ENCODE measurements at regions not wholly inside any gene's neighbourhood (a gene's known extent, or its start where the extent isn't known, plus 50 kb on each side); places are given as distances from the start of the nearest gene placed in this dataset.

- H3K9me3 ChIP-seq (ENCODE audit: severe bottlenecking): no peaks in the 10 kb centered on the region
- no peaks in the 10 kb centered on the region for H3K4me1 ChIP-seq (ENCODE audit: insufficient read depth, poor library complexity, severe bottlenecking)
- TF ChIP-seq CTCF (IDR thresholded peaks at IDR 0.05; ENCODE audit: poor library complexity, severe bottlenecking): no peak
- DNase-seq (ENCODE audit: low spot score): no peak
- H3K27me3 ChIP-seq (ENCODE audit: insufficient read depth, poor library complexity, severe bottlenecking): no peaks in the 10 kb centered on the region
- H3K27ac ChIP-seq (ENCODE audit: poor library complexity, severe bottlenecking): no peak overlapping the region
- no peaks in the 10 kb centered on the region for H3K36me3 ChIP-seq (ENCODE audit: low read depth)
- ATAC-seq (ENCODE audit: low read depth): no peak
- no peak overlapping the region for H3K4me3 ChIP-seq (ENCODE audit: severe bottlenecking)
Measured at GRCh38 chr6:4268171-4268570, 132.8 kb upstream of the ECI2 start.

- H3K4me1 ChIP-seq (ENCODE audit: insufficient read depth, poor library complexity, severe bottlenecking): no peaks in the 10 kb centered on the region
- no peak for TF ChIP-seq CTCF (IDR thresholded peaks at IDR 0.05; ENCODE audit: poor library complexity, severe bottlenecking)
- H3K9me3 ChIP-seq (ENCODE audit: severe bottlenecking): no peaks in the 10 kb centered on the region
- H3K36me3 ChIP-seq (ENCODE audit: low read depth): no peaks in the 10 kb centered on the region
- DNase-seq (ENCODE audit: low spot score) (no peak), ATAC-seq (ENCODE audit: low read depth) (no peak)
- H3K27me3 ChIP-seq (ENCODE audit: insufficient read depth, poor library complexity, severe bottlenecking): no peaks in the 10 kb centered on the region
- H3K27ac ChIP-seq (ENCODE audit: poor library complexity, severe bottlenecking): no peak overlapping the region
- H3K4me3 ChIP-seq (ENCODE audit: severe bottlenecking): no peak overlapping the region
Measured at GRCh38 chr6:4265740-4266139, 130.4 kb upstream of the ECI2 start.

GRCh38 chr6:4264601-4265000 lies 129.2 kb upstream of the ECI2 start:
- DNase-seq (ENCODE audit: low spot score) (no peak), ATAC-seq (ENCODE audit: low read depth) (no peak)
- Histone ChIP-seq H3K4me3 (ENCODE audit: severe bottlenecking) (no peak overlapping the region), H3K27me3 (ENCODE audit: insufficient read depth, poor library complexity, severe bottlenecking) (no peaks in the 10 kb centered on the region), H3K4me1 (ENCODE audit: insufficient read depth, poor library complexity, severe bottlenecking) (no peaks in the 10 kb centered on the region), H3K36me3 (ENCODE audit: low read depth) (no peaks in the 10 kb centered on the region), H3K9me3 (ENCODE audit: severe bottlenecking) (no peaks in the 10 kb centered on the region), H3K27ac (ENCODE audit: poor library complexity, severe bottlenecking) (no peak overlapping the region)
- no peak for TF ChIP-seq CTCF (IDR thresholded peaks at IDR 0.05; ENCODE audit: poor library complexity, severe bottlenecking)

GRCh38 chr6:4264081-4264480 lies 128.7 kb upstream of the ECI2 start:
- Histone ChIP-seq H3K27me3 (ENCODE audit: insufficient read depth, poor library complexity, severe bottlenecking) (no peaks in the 10 kb centered on the region), H3K4me3 (ENCODE audit: severe bottlenecking) (no peak overlapping the region), H3K27ac (ENCODE audit: poor library complexity, severe bottlenecking) (no peak overlapping the region), H3K4me1 (ENCODE audit: insufficient read depth, poor library complexity, severe bottlenecking) (no peaks in the 10 kb centered on the region), H3K36me3 (ENCODE audit: low read depth) (no peaks in the 10 kb centered on the region), H3K9me3 (ENCODE audit: severe bottlenecking) (no peaks in the 10 kb centered on the region)
- ATAC-seq (ENCODE audit: low read depth) (no peak), DNase-seq (ENCODE audit: low spot score) (no peak)
- no peak for TF ChIP-seq CTCF (IDR thresholded peaks at IDR 0.05; ENCODE audit: poor library complexity, severe bottlenecking)

GRCh38 chr6:4262526-4262925 lies 127.2 kb upstream of the ECI2 start:
- no peak for DNase-seq (ENCODE audit: low spot score)
- ATAC-seq (ENCODE audit: low read depth): no peak
- Histone ChIP-seq H3K36me3 (ENCODE audit: low read depth) (no peaks in the 10 kb centered on the region), H3K9me3 (ENCODE audit: severe bottlenecking) (no peaks in the 10 kb centered on the region), H3K27ac (ENCODE audit: poor library complexity, severe bottlenecking) (no peak overlapping the region), H3K27me3 (ENCODE audit: insufficient read depth, poor library complexity, severe bottlenecking) (no peaks in the 10 kb centered on the region), H3K4me3 (ENCODE audit: severe bottlenecking) (no peak overlapping the region), H3K4me1 (ENCODE audit: insufficient read depth, poor library complexity, severe bottlenecking) (no peaks in the 10 kb centered on the region)
- no peak for TF ChIP-seq CTCF (IDR thresholded peaks at IDR 0.05; ENCODE audit: poor library complexity, severe bottlenecking)

Measured in RWPE2 (cell line).